ENCODE measurements at regions not wholly inside any gene's neighbourhood (a gene's known extent, or its start where the extent isn't known, plus 50 kb on each side); places are given as distances from the start of the nearest gene placed in this dataset.

- Histone ChIP-seq H3K9me3 (ENCODE audit: control insufficient read depth, insufficient read depth, low read depth, low read length) (no peaks in the 10 kb centered on the region), H3K4me1 (ENCODE audit: control insufficient read depth, insufficient read depth, low read length) (0 out of 2 replicates have a peak, but pooled peaks cover 3% of the 10 kb centered on the region), H3K4me3 (ENCODE audit: low read depth, low read length) (no peak overlapping the region), H3K36me3 (ENCODE audit: control insufficient read depth in 2 of 2, insufficient read depth in 1 of 2, low read length in 2 of 2) (no peaks in the 10 kb centered on the region), H3K27ac (ENCODE audit: extremely low read depth, low read depth, low read length) (no peak overlapping the region)
- POLR2A ChIA-PET, result no interaction called here
- no peak for TF ChIP-seq KLF8 (tag by site-specific recombination; IDR thresholded peaks at IDR 0.05)
- no peak for TF ChIP-seq ZBTB8A (tag by site-specific recombination; IDR thresholded peaks at IDR 0.05)
- no peak for TF ChIP-seq BCL11A (tag by site-specific recombination; IDR thresholded peaks at IDR 0.05; ENCODE audit: low read depth)
- no peak for TF ChIP-seq ZNF571 (tag by site-specific recombination; IDR thresholded peaks at IDR 0.05)
- TF ChIP-seq ZNF391 (tag by site-specific recombination; IDR thresholded peaks at IDR 0.05; ENCODE audit: borderline replicate concordance, low read depth), result no peak
- no peak for TF ChIP-seq ZNF341 (tag by site-specific recombination; IDR thresholded peaks at IDR 0.05; ENCODE audit: low read depth)
- no peak for TF ChIP-seq ZNF639 (tag by site-specific recombination; IDR thresholded peaks at IDR 0.05)
- no peak for TF ChIP-seq ZNF394 (tag by site-specific recombination; IDR thresholded peaks at IDR 0.05; ENCODE audit: borderline replicate concordance)
- TF ChIP-seq ZNF239 (tag by site-specific recombination; IDR thresholded peaks at IDR 0.05), result no peak
- TF ChIP-seq ZNF701 (tag by site-specific recombination; IDR thresholded peaks at IDR 0.05), result no peak
- no peak for TF ChIP-seq SETDB1 (IDR thresholded peaks at IDR 0.05; ENCODE audit: insufficient read length, low read length)
- no peak for TF ChIP-seq ZNF529 (tag by site-specific recombination; IDR thresholded peaks at IDR 0.05; ENCODE audit: insufficient replicate concordance)
- no peak for TF ChIP-seq ZIC2 (tag by site-specific recombination; IDR thresholded peaks at IDR 0.05)
- TF ChIP-seq, protein P1, sequence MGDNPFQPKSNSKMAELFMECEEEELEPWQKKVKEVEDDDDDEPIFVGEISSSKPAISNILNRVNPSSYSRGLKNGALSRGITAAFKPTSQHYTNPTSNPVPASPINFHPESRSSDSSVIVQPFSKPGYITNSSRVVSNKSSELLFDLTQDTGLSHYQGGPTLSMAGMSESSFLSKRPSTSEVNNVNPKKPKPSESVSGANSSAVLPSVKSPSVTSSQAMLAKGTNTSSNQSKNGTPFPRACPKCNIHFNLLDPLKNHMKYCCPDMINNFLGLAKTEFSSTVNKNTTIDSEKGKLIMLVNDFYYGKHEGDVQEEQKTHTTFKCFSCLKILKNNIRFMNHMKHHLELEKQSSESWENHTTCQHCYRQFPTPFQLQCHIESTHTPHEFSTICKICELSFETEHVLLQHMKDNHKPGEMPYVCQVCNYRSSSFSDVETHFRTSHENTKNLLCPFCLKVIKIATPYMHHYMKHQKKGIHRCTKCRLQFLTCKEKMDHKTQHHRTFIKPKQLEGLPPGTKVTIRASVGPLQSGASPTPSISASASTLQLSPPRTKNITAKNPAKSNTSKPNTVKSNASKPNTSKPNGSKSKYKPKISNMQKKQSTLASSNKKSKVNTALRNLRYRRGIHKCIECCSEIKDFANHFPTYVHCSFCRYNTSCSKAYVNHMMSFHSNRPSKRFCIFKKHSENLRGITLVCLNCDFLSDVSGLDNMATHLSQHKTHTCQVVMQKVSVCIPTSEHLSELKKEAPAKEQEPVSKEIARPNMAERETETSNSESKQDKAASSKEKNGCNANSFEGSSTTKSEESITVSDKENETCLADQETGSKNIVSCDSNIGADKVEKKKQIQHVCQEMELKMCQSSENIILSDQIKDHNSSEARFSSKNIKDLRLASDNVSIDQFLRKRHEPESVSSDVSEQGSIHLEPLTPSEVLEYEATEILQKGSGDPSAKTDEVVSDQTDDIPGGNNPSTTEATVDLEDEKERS (tag by site-specific recombination; IDR thresholded peaks at IDR 0.05), result no peak
- no peak for TF ChIP-seq KLF1 (tag by site-specific recombination; IDR thresholded peaks at IDR 0.05)
- TF ChIP-seq ZNF621 (tag by site-specific recombination; IDR thresholded peaks at IDR 0.05), result no peak
- TF ChIP-seq REST (tag by site-specific recombination; IDR thresholded peaks at IDR 0.05), result no peak
- no peak for TF ChIP-seq ZNF23 (tag by site-specific recombination; IDR thresholded peaks at IDR 0.05; ENCODE audit: borderline replicate concordance)
- TF ChIP-seq REPIN1 (tag by site-specific recombination; IDR thresholded peaks at IDR 0.05; ENCODE audit: low read depth), result no peak
- TF ChIP-seq ZSCAN4 (tag by site-specific recombination; IDR thresholded peaks at IDR 0.05), result no peak
- CTCF ChIA-PET, result no interaction called here
These were observed 262.0 kb downstream of the CD83 start for GRCh38 chr6:14379568-14379967.
